Liver (tissue), 7 donors: ENCODE measurements at regions not wholly inside any gene's neighbourhood (a gene's known extent, or its start where the extent isn't known, plus 50 kb on each side); places are given as distances from the start of the nearest gene placed in this dataset.

Experiments used
- DNase-seq: peaks from one replicate; pipeline ENCODE4 v3.0.0-alpha.2; 2017; ENCODE audit warnings: low spot score
- H3K27ac ChIP-seq, 2 donors: one replicate each; pipeline ENCODE4 v1.7.0; 2013; ENCODE audit warnings: inconsistent platforms in 2 of 2, low read length in 2 of 2, control low read depth in 1 of 2, low read depth in 1 of 2, mild to moderate bottlenecking in 1 of 2
- H3K27me3 ChIP-seq, 4 donors: one replicate each; pipeline versions ENCODE4 v1.6.1 to v1.7.0; 2013; ENCODE audit warnings: low read length in 3 of 4, inconsistent platforms in 1 of 4, mild to moderate bottlenecking in 1 of 4, moderate library complexity in 1 of 4; ENCODE audit not compliant: control insufficient read depth in 4 of 4, insufficient read depth in 4 of 4
- H3K36me3 ChIP-seq, 4 donors: one replicate each; pipeline versions ENCODE4 v1.6.1 to v1.7.0; 2013; ENCODE audit warnings: low read length in 3 of 4, mild to moderate bottlenecking in 3 of 4, low read depth in 1 of 4, moderate library complexity in 1 of 4; ENCODE audit not compliant: control insufficient read depth in 4 of 4, insufficient read depth in 3 of 4
- H3K4me1 ChIP-seq, 4 donors: one replicate each; pipeline versions ENCODE4 v1.6.1 to v1.7.0; 2013; ENCODE audit warnings: low read length in 3 of 4, mild to moderate bottlenecking in 3 of 4, moderate library complexity in 1 of 4; ENCODE audit not compliant: control insufficient read depth in 4 of 4, insufficient read depth in 4 of 4
- H3K4me3 ChIP-seq, 3 donors: one replicate each; pipeline versions ENCODE4 v1.6.1 to v1.7.0; 2013; ENCODE audit warnings: low read length in 3 of 3, control low read depth in 1 of 3, low read depth in 1 of 3, mild to moderate bottlenecking in 1 of 3
- H3K9ac ChIP-seq, 2 donors: one replicate each; pipeline ENCODE4 v1.7.0; 2013; ENCODE audit warnings: low read length in 2 of 2, mild to moderate bottlenecking in 2 of 2, moderate library complexity in 2 of 2, control low read depth in 1 of 2, low read depth in 1 of 2
- H3K9me3 ChIP-seq, 4 donors: one replicate each; pipeline versions ENCODE4 v1.6.1 to v1.7.0; 2013; ENCODE audit warnings: low read length in 3 of 4; ENCODE audit not compliant: control insufficient read depth in 4 of 4
- EGR1 ChIP-seq, 2 donors: IDR thresholded peaks; 2 replicates each; pipeline ENCODE4 v1.6.1; 2016 to 2018; ENCODE audit warnings: antibody characterized with exemption in 2 of 2, low read depth in 2 of 2
- FOXA1 ChIP-seq: IDR thresholded peaks from 2 replicates; pipeline ENCODE4 v1.6.1; 2016; ENCODE audit warnings: antibody characterized with exemption
- FOXA2 ChIP-seq: IDR thresholded peaks from 2 replicates; pipeline ENCODE4 v1.6.1; 2016; ENCODE audit warnings: antibody characterized with exemption
- GABPA ChIP-seq, 2 donors: IDR thresholded peaks in 1 of 2; conservative IDR thresholded peaks in 1 of 2; 2 replicates each; pipeline ENCODE4 v1.6.1; 2016; ENCODE audit warnings: antibody characterized with exemption in 2 of 2, mild to moderate bottlenecking in 1 of 2, moderate library complexity in 1 of 2
- HNF4A ChIP-seq, 2 donors: conservative IDR thresholded peaks; 2 replicates each; pipeline ENCODE4 v1.6.1; 2016; ENCODE audit warnings: antibody characterized with exemption in 2 of 2, mild to moderate bottlenecking in 2 of 2
- HNF4G ChIP-seq: IDR thresholded peaks from 2 replicates; pipeline ENCODE4 v1.6.1; 2016; ENCODE audit warnings: antibody characterized with exemption
- JUND ChIP-seq, 2 donors: IDR thresholded peaks; 2 replicates each; pipeline ENCODE4 v1.6.1; 2016; ENCODE audit warnings: antibody characterized with exemption in 2 of 2
- MAX ChIP-seq: IDR thresholded peaks from 2 replicates; pipeline ENCODE4 v1.6.1; 2016; ENCODE audit warnings: antibody characterized with exemption
- NR2F2 ChIP-seq: IDR thresholded peaks from 2 replicates; pipeline ENCODE4 v1.6.1; 2016; ENCODE audit warnings: antibody characterized with exemption
- RAD21 ChIP-seq, 2 donors: IDR thresholded peaks; 2 replicates each; pipeline ENCODE4 v1.6.1; 2016; ENCODE audit warnings: antibody characterized with exemption in 2 of 2, mild to moderate bottlenecking in 2 of 2
- ZBTB33 ChIP-seq: IDR thresholded peaks from 2 replicates; pipeline ENCODE4 v1.6.1; 2016; ENCODE audit warnings: antibody characterized with exemption
- WGBS: extraction: QIAGEN DNeasy Blood & Tissue Kit; methylation state at CpG from one replicate; pipeline ENCODE4 v1.1.7; 2013; 5-methylcytosine and 5-hydroxymethylcytosine counted together
- TF ChIP-seq, protein P1 (sequence below): IDR thresholded peaks from 2 replicates; pipeline ENCODE4 v1.6.1; 2016; ENCODE audit warnings: antibody characterized with exemption, mild to moderate bottlenecking
- TF ChIP-seq, protein P2 (sequence below): IDR thresholded peaks from 2 replicates; pipeline ENCODE4 v1.6.1; 2016; ENCODE audit warnings: antibody characterized with exemption
- donor health status: healthy.
- donor health status: healthy.
- donor health status: healthy.
- donor health status: healthy.

- DNase-seq, result no peak
- no peak overlapping the region for H3K9ac ChIP-seq
- H3K27me3 ChIP-seq, result no peaks in the 10 kb centered on the region
- no peaks in the 10 kb centered on the region for H3K4me1 ChIP-seq
- no peak overlapping the region for H3K4me3 ChIP-seq
- H3K9me3 ChIP-seq, result peaks cover 0 to 1% (median 0%) of the 10 kb centered on the region in 4 donors
- 65% methylated on average over 2 of the region's 2 CpGs for whole genome bisulfite sequencing
- TF ChIP-seq MAX, result no peak
- TF ChIP-seq HNF4G, result no peak
- no peak for TF ChIP-seq ZBTB33
- no peak for TF ChIP-seq FOXA1
- TF ChIP-seq, protein P1, sequence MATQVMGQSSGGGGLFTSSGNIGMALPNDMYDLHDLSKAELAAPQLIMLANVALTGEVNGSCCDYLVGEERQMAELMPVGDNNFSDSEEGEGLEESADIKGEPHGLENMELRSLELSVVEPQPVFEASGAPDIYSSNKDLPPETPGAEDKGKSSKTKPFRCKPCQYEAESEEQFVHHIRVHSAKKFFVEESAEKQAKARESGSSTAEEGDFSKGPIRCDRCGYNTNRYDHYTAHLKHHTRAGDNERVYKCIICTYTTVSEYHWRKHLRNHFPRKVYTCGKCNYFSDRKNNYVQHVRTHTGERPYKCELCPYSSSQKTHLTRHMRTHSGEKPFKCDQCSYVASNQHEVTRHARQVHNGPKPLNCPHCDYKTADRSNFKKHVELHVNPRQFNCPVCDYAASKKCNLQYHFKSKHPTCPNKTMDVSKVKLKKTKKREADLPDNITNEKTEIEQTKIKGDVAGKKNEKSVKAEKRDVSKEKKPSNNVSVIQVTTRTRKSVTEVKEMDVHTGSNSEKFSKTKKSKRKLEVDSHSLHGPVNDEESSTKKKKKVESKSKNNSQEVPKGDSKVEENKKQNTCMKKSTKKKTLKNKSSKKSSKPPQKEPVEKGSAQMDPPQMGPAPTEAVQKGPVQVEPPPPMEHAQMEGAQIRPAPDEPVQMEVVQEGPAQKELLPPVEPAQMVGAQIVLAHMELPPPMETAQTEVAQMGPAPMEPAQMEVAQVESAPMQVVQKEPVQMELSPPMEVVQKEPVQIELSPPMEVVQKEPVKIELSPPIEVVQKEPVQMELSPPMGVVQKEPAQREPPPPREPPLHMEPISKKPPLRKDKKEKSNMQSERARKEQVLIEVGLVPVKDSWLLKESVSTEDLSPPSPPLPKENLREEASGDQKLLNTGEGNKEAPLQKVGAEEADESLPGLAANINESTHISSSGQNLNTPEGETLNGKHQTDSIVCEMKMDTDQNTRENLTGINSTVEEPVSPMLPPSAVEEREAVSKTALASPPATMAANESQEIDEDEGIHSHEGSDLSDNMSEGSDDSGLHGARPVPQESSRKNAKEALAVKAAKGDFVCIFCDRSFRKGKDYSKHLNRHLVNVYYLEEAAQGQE, result no peak
- no peak for TF ChIP-seq HNF4A (conservative IDR thresholded peaks at IDR 0.05)
- TF ChIP-seq FOXA2, result no peak
- no peak for TF ChIP-seq RAD21 (IDR thresholded peaks at IDR 0.05)
- no peak for TF ChIP-seq NR2F2
- TF ChIP-seq EGR1 (IDR thresholded peaks at IDR 0.05; ENCODE audit: low read depth in 2 of 2), result no peak
- TF ChIP-seq, protein P2, sequence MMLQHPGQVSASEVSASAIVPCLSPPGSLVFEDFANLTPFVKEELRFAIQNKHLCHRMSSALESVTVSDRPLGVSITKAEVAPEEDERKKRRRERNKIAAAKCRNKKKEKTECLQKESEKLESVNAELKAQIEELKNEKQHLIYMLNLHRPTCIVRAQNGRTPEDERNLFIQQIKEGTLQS, result no peak
- H3K27ac ChIP-seq, result no peak overlapping the region
- H3K36me3 ChIP-seq, result no peaks in the 10 kb centered on the region
Observed at GRCh38 chr11:23398052-23398451, 537.8 kb upstream of the CCDC179 start.

GRCh38 chr11:23399995-23400394, 539.7 kb upstream of the CCDC179 start:
- Histone ChIP-seq H3K36me3 (no peaks in the 10 kb centered on the region), H3K27ac (no peak overlapping the region), H3K9me3 (peaks cover 0 to 8% (median under 1%) of the 10 kb centered on the region in 4 donors), H3K27me3 (no peaks in the 10 kb centered on the region), H3K4me1 (no peaks in the 10 kb centered on the region), H3K4me3 (no peak overlapping the region), H3K9ac (no peak overlapping the region)
- DNase-seq, result no peak
- whole genome bisulfite sequencing, result 88% methylated on average over 25 of the region's 25 CpGs
- no peak for TF ChIP-seq EGR1 (IDR thresholded peaks at IDR 0.05; ENCODE audit: low read depth in 2 of 2)
- no peak for TF ChIP-seq JUND (IDR thresholded peaks at IDR 0.05)
- TF ChIP-seq GABPA (IDR thresholded peaks at IDR 0.05 in 1 of 2, conservative IDR thresholded peaks at IDR 0.05 in 1 of 2), result no peak
- no peak for TF ChIP-seq HNF4A (conservative IDR thresholded peaks at IDR 0.05)
